ENCODE measurements at regions not wholly inside any gene's neighbourhood (a gene's known extent, or its start where the extent isn't known, plus 50 kb on each side); places are given as distances from the start of the nearest gene placed in this dataset.

- no peak overlapping the region for H3K9ac ChIP-seq (ENCODE audit: low read depth, low read length)
- H3K4me3 ChIP-seq (ENCODE audit: low read depth, low read length) = no peak overlapping the region
- no peaks in the 10 kb centered on the region for H3K4me1 ChIP-seq (ENCODE audit: control insufficient read depth, insufficient read depth, low read length)
- H3K36me3 ChIP-seq (ENCODE audit: control insufficient read depth, insufficient read depth, low read length) = no peaks in the 10 kb centered on the region
- H3K27me3 ChIP-seq (ENCODE audit: control insufficient read depth, insufficient read depth, low read length) = no peaks in the 10 kb centered on the region
- H3K9me3 ChIP-seq (ENCODE audit: control insufficient read depth, insufficient read depth, low read length) = no peaks in the 10 kb centered on the region
These were observed 132.0 kb upstream of the NOVA1 start for GRCh38 chr14:26729851-26730250.

GRCh38 chr14:26730929-26731618, 133.2 kb upstream of the NOVA1 start:
- Histone ChIP-seq H3K4me1 (ENCODE audit: control insufficient read depth, insufficient read depth, low read length) (no peaks in the 10 kb centered on the region), H3K36me3 (ENCODE audit: control insufficient read depth, insufficient read depth, low read length) (no peaks in the 10 kb centered on the region), H3K27me3 (ENCODE audit: control insufficient read depth, insufficient read depth, low read length) (no peaks in the 10 kb centered on the region), H3K9ac (ENCODE audit: low read depth, low read length) (no peak overlapping the region), H3K4me3 (ENCODE audit: low read depth, low read length) (no peak overlapping the region), H3K9me3 (ENCODE audit: control insufficient read depth, insufficient read depth, low read length) (no peaks in the 10 kb centered on the region)

GRCh38 chr14:26735811-26736210, 138.0 kb upstream of the NOVA1 start:
- Histone ChIP-seq H3K9me3 (ENCODE audit: control insufficient read depth, insufficient read depth, low read length) (no peaks in the 10 kb centered on the region), H3K36me3 (ENCODE audit: control insufficient read depth, insufficient read depth, low read length) (no peaks in the 10 kb centered on the region), H3K4me1 (ENCODE audit: control insufficient read depth, insufficient read depth, low read length) (no peaks in the 10 kb centered on the region), H3K9ac (ENCODE audit: low read depth, low read length) (no peak overlapping the region), H3K27me3 (ENCODE audit: control insufficient read depth, insufficient read depth, low read length) (no peaks in the 10 kb centered on the region), H3K4me3 (ENCODE audit: low read depth, low read length) (no peak overlapping the region)

GRCh38 chr14:26738571-26738970, 140.7 kb upstream of the NOVA1 start:
- no peak overlapping the region for H3K4me3 ChIP-seq (ENCODE audit: low read depth, low read length)
- no peaks in the 10 kb centered on the region for H3K27me3 ChIP-seq (ENCODE audit: control insufficient read depth, insufficient read depth, low read length)
- H3K4me1 ChIP-seq (ENCODE audit: control insufficient read depth, insufficient read depth, low read length) = no peaks in the 10 kb centered on the region
- no peaks in the 10 kb centered on the region for H3K36me3 ChIP-seq (ENCODE audit: control insufficient read depth, insufficient read depth, low read length)
- H3K9me3 ChIP-seq (ENCODE audit: control insufficient read depth, insufficient read depth, low read length) = no peaks in the 10 kb centered on the region
- no peak overlapping the region for H3K9ac ChIP-seq (ENCODE audit: low read depth, low read length)

- Histone ChIP-seq H3K4me3 (ENCODE audit: low read depth, low read length) (no peak overlapping the region), H3K4me1 (ENCODE audit: control insufficient read depth, insufficient read depth, low read length) (no peaks in the 10 kb centered on the region), H3K27me3 (ENCODE audit: control insufficient read depth, insufficient read depth, low read length) (no peaks in the 10 kb centered on the region), H3K9ac (ENCODE audit: low read depth, low read length) (no peak overlapping the region), H3K36me3 (ENCODE audit: control insufficient read depth, insufficient read depth, low read length) (no peaks in the 10 kb centered on the region), H3K9me3 (ENCODE audit: control insufficient read depth, insufficient read depth, low read length) (no peaks in the 10 kb centered on the region)
These were observed 143.9 kb upstream of the NOVA1 start for GRCh38 chr14:26741711-26742212.

- Histone ChIP-seq H3K9ac (ENCODE audit: low read depth, low read length) (no peak overlapping the region), H3K27me3 (ENCODE audit: control insufficient read depth, insufficient read depth, low read length) (no peaks in the 10 kb centered on the region), H3K4me1 (ENCODE audit: control insufficient read depth, insufficient read depth, low read length) (no peaks in the 10 kb centered on the region), H3K9me3 (ENCODE audit: control insufficient read depth, insufficient read depth, low read length) (no peaks in the 10 kb centered on the region), H3K4me3 (ENCODE audit: low read depth, low read length) (no peak overlapping the region), H3K36me3 (ENCODE audit: control insufficient read depth, insufficient read depth, low read length) (no peaks in the 10 kb centered on the region)
These were observed 145.5 kb upstream of the NOVA1 start for GRCh38 chr14:26743284-26743683.

GRCh38 chr14:26744903-26745302, 147.1 kb upstream of the NOVA1 start:
- Histone ChIP-seq H3K9ac (ENCODE audit: low read depth, low read length) (no peak overlapping the region), H3K9me3 (ENCODE audit: control insufficient read depth, insufficient read depth, low read length) (no peaks in the 10 kb centered on the region), H3K36me3 (ENCODE audit: control insufficient read depth, insufficient read depth, low read length) (no peaks in the 10 kb centered on the region), H3K4me3 (ENCODE audit: low read depth, low read length) (no peak overlapping the region), H3K4me1 (ENCODE audit: control insufficient read depth, insufficient read depth, low read length) (no peaks in the 10 kb centered on the region), H3K27me3 (ENCODE audit: control insufficient read depth, insufficient read depth, low read length) (no peaks in the 10 kb centered on the region)

GRCh38 chr14:26761532-26761931, 163.7 kb upstream of the NOVA1 start:
- Histone ChIP-seq H3K9ac (ENCODE audit: low read depth, low read length) (no peak overlapping the region), H3K9me3 (ENCODE audit: control insufficient read depth, insufficient read depth, low read length) (no peaks in the 10 kb centered on the region), H3K4me1 (ENCODE audit: control insufficient read depth, insufficient read depth, low read length) (no peaks in the 10 kb centered on the region), H3K4me3 (ENCODE audit: low read depth, low read length) (no peak overlapping the region), H3K36me3 (ENCODE audit: control insufficient read depth, insufficient read depth, low read length) (no peaks in the 10 kb centered on the region), H3K27me3 (ENCODE audit: control insufficient read depth, insufficient read depth, low read length) (no peaks in the 10 kb centered on the region)

- Histone ChIP-seq H3K27me3 (ENCODE audit: control insufficient read depth, insufficient read depth, low read length) (no peaks in the 10 kb centered on the region), H3K36me3 (ENCODE audit: control insufficient read depth, insufficient read depth, low read length) (no peaks in the 10 kb centered on the region), H3K9me3 (ENCODE audit: control insufficient read depth, insufficient read depth, low read length) (no peaks in the 10 kb centered on the region), H3K4me3 (ENCODE audit: low read depth, low read length) (no peak overlapping the region), H3K9ac (ENCODE audit: low read depth, low read length) (no peak overlapping the region), H3K4me1 (ENCODE audit: control insufficient read depth, insufficient read depth, low read length) (no peaks in the 10 kb centered on the region)
These were observed 167.5 kb upstream of the NOVA1 start for GRCh38 chr14:26765301-26765700.

GRCh38 chr14:26765768-26766520, 168.1 kb upstream of the NOVA1 start:
- H3K4me1 ChIP-seq (ENCODE audit: control insufficient read depth, insufficient read depth, low read length) = no peaks in the 10 kb centered on the region
- no peaks in the 10 kb centered on the region for H3K36me3 ChIP-seq (ENCODE audit: control insufficient read depth, insufficient read depth, low read length)
- H3K27me3 ChIP-seq (ENCODE audit: control insufficient read depth, insufficient read depth, low read length) = no peaks in the 10 kb centered on the region
- H3K4me3 ChIP-seq (ENCODE audit: low read depth, low read length) = no peak overlapping the region
- no peaks in the 10 kb centered on the region for H3K9me3 ChIP-seq (ENCODE audit: control insufficient read depth, insufficient read depth, low read length)
- H3K9ac ChIP-seq (ENCODE audit: low read depth, low read length) = no peak overlapping the region

GRCh38 chr14:26766726-26767125, 168.9 kb upstream of the NOVA1 start:
- H3K9ac ChIP-seq (ENCODE audit: low read depth, low read length) = no peak overlapping the region
- H3K4me1 ChIP-seq (ENCODE audit: control insufficient read depth, insufficient read depth, low read length) = no peaks in the 10 kb centered on the region
- H3K9me3 ChIP-seq (ENCODE audit: control insufficient read depth, insufficient read depth, low read length) = no peaks in the 10 kb centered on the region
- no peaks in the 10 kb centered on the region for H3K36me3 ChIP-seq (ENCODE audit: control insufficient read depth, insufficient read depth, low read length)
- H3K4me3 ChIP-seq (ENCODE audit: low read depth, low read length) = no peak overlapping the region
- no peaks in the 10 kb centered on the region for H3K27me3 ChIP-seq (ENCODE audit: control insufficient read depth, insufficient read depth, low read length)
